ENCODE measurements at regions not wholly inside any gene's neighbourhood (a gene's known extent, or its start where the extent isn't known, plus 50 kb on each side); places are given as distances from the start of the nearest gene placed in this dataset.
"Not testable (repeated sequence)": the region's sequence is repeated elsewhere in the genome, so short reads cannot be mapped to it uniquely, and the experiment has no call there.

GRCh38 chr6:3553254-3553653 lies 96.4 kb upstream of the SLC22A23 start:
- DNase-seq (ENCODE audit: low read depth): no peak

GRCh38 chr6:3551716-3552511 lies 95.1 kb upstream of the SLC22A23 start:
- DNase-seq (ENCODE audit: low read depth): no peak

- no peak for DNase-seq (ENCODE audit: low read depth)
These were observed 92.6 kb upstream of the SLC22A23 start for GRCh38 chr6:3549314-3549940.

GRCh38 chr6:3546121-3546520 lies 89.3 kb upstream of the SLC22A23 start:
- DNase-seq (ENCODE audit: low read depth): no peak

- DNase-seq (ENCODE audit: low read depth): no peak
These were observed 88.3 kb upstream of the SLC22A23 start for GRCh38 chr6:3545156-3545555.

- no peak for DNase-seq (ENCODE audit: low read depth)
These were observed 85.3 kb upstream of the SLC22A23 start for GRCh38 chr6:3542032-3542640.

GRCh38 chr6:3541006-3541585 lies 84.2 kb upstream of the SLC22A23 start:
- DNase-seq (ENCODE audit: low read depth): no peak

- no peak for DNase-seq (ENCODE audit: low read depth)
These were observed 83.5 kb upstream of the SLC22A23 start for GRCh38 chr6:3540253-3540820.

GRCh38 chr6:3538536-3538935 lies 81.7 kb upstream of the SLC22A23 start:
- no peak for DNase-seq (ENCODE audit: low read depth)

- DNase-seq (ENCODE audit: low read depth): no peak
These were observed 80.1 kb upstream of the SLC22A23 start for GRCh38 chr6:3536901-3537300.

- no peak for DNase-seq (ENCODE audit: low read depth)
These were observed 79.1 kb upstream of the SLC22A23 start for GRCh38 chr6:3535776-3536435.

GRCh38 chr6:3535033-3535775 lies 78.4 kb upstream of the SLC22A23 start:
- DNase-seq (ENCODE audit: low read depth): no peak

- DNase-seq (ENCODE audit: low read depth): peak; percentile 74
These were observed 77.7 kb upstream of the SLC22A23 start for GRCh38 chr6:3534599-3534998.

GRCh38 chr6:3533981-3534380 lies 77.1 kb upstream of the SLC22A23 start:
- no peak for DNase-seq (ENCODE audit: low read depth)

- DNase-seq (ENCODE audit: low read depth): no peak
These were observed 75.6 kb upstream of the SLC22A23 start for GRCh38 chr6:3532296-3532916.

- DNase-seq (ENCODE audit: low read depth): no peak
These were observed 74.6 kb upstream of the SLC22A23 start for GRCh38 chr6:3531481-3531880.

GRCh38 chr6:3530515-3530914 lies 73.7 kb upstream of the SLC22A23 start:
- no peak for DNase-seq (ENCODE audit: low read depth)

- DNase-seq (ENCODE audit: low read depth): no peak
These were observed 72.9 kb upstream of the SLC22A23 start for GRCh38 chr6:3529721-3530120.

- no peak for DNase-seq (ENCODE audit: low read depth)
These were observed 72.4 kb upstream of the SLC22A23 start for GRCh38 chr6:3529232-3529631.

- DNase-seq (ENCODE audit: low read depth): not testable (repeated sequence)
These were observed 71.3 kb upstream of the SLC22A23 start for GRCh38 chr6:3528081-3528671.
